GM12878 (cell line): ENCODE measurements at regions not wholly inside any gene's neighbourhood (a gene's known extent, or its start where the extent isn't known, plus 50 kb on each side); places are given as distances from the start of the nearest gene placed in this dataset.

Experiments used
- ATAC-seq: fragments of 200-7000 bp; cut with Tn5 transposase; 3 replicates; pipeline ENCODE4 v1.9.1; 2020; ENCODE audit warnings: mild to moderate bottlenecking, moderate library complexity
- BruUV-seq: library from RNA; stranded (reverse); fragments of 400-500 nt; replicated peaks from 2 replicates; lab custom pipeline; 2021; lab: Mats Ljungman, UMichigan
- CTCF ChIA-PET: fragments of 300-600 bp; sonication (Branson Sonifier 250); formaldehyde crosslinking; extraction: SDS; loops from one replicate; lab custom pipeline; 2021; ENCODE audit warnings: inconsistent platforms; lab: Yijun Ruan, JAX
- POLR2A ChIA-PET: fragments of 350-600 bp; formaldehyde crosslinking; extraction: SDS; loops from one replicate; lab custom pipeline; 2021; ENCODE audit warnings: inconsistent platforms; lab: Charles Lee
- RAD21 ChIA-PET: fragments of 300-600 bp; sonication (Branson Sonifier 250); formaldehyde crosslinking; loops from one replicate; lab custom pipeline; 2023; ENCODE audit warnings: antibody characterized with exemption; ENCODE audit not compliant: unreplicated experiment; lab: Charles Lee
- SMC1A ChIA-PET: fragments of 300-600 bp; sonication (Branson Sonifier 250); formaldehyde crosslinking; loops from one replicate; lab custom pipeline; 2023; ENCODE audit not compliant: unreplicated experiment, uncharacterized antibody; lab: Charles Lee
- DNase-seq: peaks from one replicate; pipeline ENCODE4 v3.0.0-alpha.2; 2011; ENCODE audit warnings: low read depth, low spot score
- FAIRE-seq: peaks from 3 replicates; lab custom pipeline; 2011; peaks lifted over from hg19 to GRCh38; lab: Jason Lieb, UNC
- H2AFZ ChIP-seq: 2 replicates; pipeline ENCODE4 v1.6.0; 2011; ENCODE audit warnings: low read depth, low read length, control low read depth; ENCODE audit not compliant: control insufficient read depth
- H3K27ac ChIP-seq: 2 replicates; pipeline ENCODE4 v1.5.1; 2011; ENCODE audit warnings: control low read depth; ENCODE audit not compliant: control insufficient read depth, insufficient read depth
- H3K27me3 ChIP-seq, 2 experiments: replicated peaks in 1 of 2; 2 replicates each; pipeline versions ENCODE4 v1.6.0 to v1.6.1; 2011; ENCODE audit warnings: low read length in 1 of 2; ENCODE audit not compliant: control insufficient read depth in 2 of 2, insufficient read depth in 2 of 2
- H3K36me3 ChIP-seq, 2 experiments: 2 replicates each; pipeline ENCODE4 v1.5.1; 2011; ENCODE audit warnings: low read length in 1 of 2; ENCODE audit not compliant: control insufficient read depth in 2 of 2, insufficient read depth in 2 of 2
- H3K4me1 ChIP-seq: 2 replicates; pipeline ENCODE4 v1.6.1; 2011; ENCODE audit warnings: mild to moderate bottlenecking, low read length, moderate library complexity, mixed read lengths; ENCODE audit not compliant: control insufficient read depth, insufficient read depth
- H3K4me2 ChIP-seq: 2 replicates; pipeline ENCODE4 v1.6.0; 2011; ENCODE audit warnings: control low read depth; ENCODE audit not compliant: control insufficient read depth, insufficient read depth
- H3K4me3 ChIP-seq: fragments of 200-600 bp; sonication (generic); 2 replicates; pipeline ENCODE4 v1.5.1; 2016
- H3K79me2 ChIP-seq: 2 replicates; pipeline ENCODE4 v1.6.0; 2011; ENCODE audit warnings: low read length; ENCODE audit not compliant: control insufficient read depth, insufficient read depth
- H3K9ac ChIP-seq: 2 replicates; pipeline ENCODE4 v1.8.0; 2011; ENCODE audit warnings: low read length, control low read depth, mixed read lengths; ENCODE audit not compliant: control insufficient read depth, insufficient read depth
- H3K9me3 ChIP-seq: replicated peaks from 3 replicates; pipeline ENCODE4 v1.5.1; 2011; ENCODE audit warnings: mild to moderate bottlenecking, low read length; ENCODE audit not compliant: control insufficient read depth, insufficient read depth
- H4K20me1 ChIP-seq: 2 replicates; pipeline ENCODE4 v1.6.0; 2011; ENCODE audit not compliant: control insufficient read depth, insufficient read depth
- BHLHE40 ChIP-seq, 2 experiments: fragments of 450-650 bp in 1 of 2; IDR thresholded peaks; 2 replicates each; pipeline ENCODE4 v1.6.1; 2011 to 2017; ENCODE audit warnings: low read depth in 2 of 2, borderline replicate concordance in 1 of 2, improper control_type of control experiment in 1 of 2, low read length in 1 of 2, mild to moderate bottlenecking in 1 of 2
- CHD4 ChIP-seq: fragments of 200-600 bp; sonication (generic); IDR thresholded peaks from 2 replicates; pipeline ENCODE4 v1.6.1; 2016; ENCODE audit warnings: mild to moderate bottlenecking
- IRF3 ChIP-seq: fragments of 450-650 bp; IDR thresholded peaks from 2 replicates; pipeline ENCODE4 v1.6.1; 2014; ENCODE audit warnings: mild to moderate bottlenecking
- JUNB ChIP-seq: IDR thresholded peaks from 2 replicates; pipeline ENCODE4 v1.6.1; 2016; ENCODE audit warnings: antibody characterized with exemption, mild to moderate bottlenecking
- KDM1A ChIP-seq: fragments of 200-600 bp; sonication (generic); IDR thresholded peaks from 2 replicates; pipeline ENCODE4 v1.6.1; 2016; ENCODE audit warnings: borderline replicate concordance
- LARP7 ChIP-seq: fragments of 450-650 bp; IDR thresholded peaks from 2 replicates; pipeline ENCODE4 v1.6.1; 2017; ENCODE audit warnings: mild to moderate bottlenecking
- MTA2 ChIP-seq: fragments of 450-650 bp; IDR thresholded peaks from 2 replicates; pipeline ENCODE4 v1.6.1; 2016; ENCODE audit warnings: low read depth, mild to moderate bottlenecking, moderate library complexity
- MYC ChIP-seq: IDR thresholded peaks from 2 replicates; pipeline ENCODE4 v1.6.1; 2011; ENCODE audit warnings: mild to moderate bottlenecking, low read length, moderate library complexity, inconsistent platforms; ENCODE audit not compliant: insufficient read depth, insufficient replicate concordance, insufficient read length, severe bottlenecking
- NR2F1 ChIP-seq: fragments of 450-650 bp; conservative IDR thresholded peaks from 2 replicates; pipeline ENCODE4 v1.6.1; 2017; ENCODE audit warnings: mild to moderate bottlenecking
- PBX3 ChIP-seq: IDR thresholded peaks from 2 replicates; pipeline ENCODE4 v1.6.1; 2011; ENCODE audit warnings: mild to moderate bottlenecking, low read depth, low read length, moderate library complexity; ENCODE audit not compliant: insufficient replicate concordance
- POLR2A ChIP-seq: IDR thresholded peaks from 2 replicates; pipeline ENCODE4 v1.6.1; 2011; ENCODE audit warnings: low read depth, mild to moderate bottlenecking, low read length
- POLR2AphosphoS2 ChIP-seq: IDR thresholded peaks from 2 replicates; pipeline ENCODE4 v1.6.1; 2011; ENCODE audit warnings: low read depth, mild to moderate bottlenecking, low read length, improper control_type of control experiment, moderate library complexity
- RELA ChIP-seq: fragments of 450-650 bp; IDR thresholded peaks from 2 replicates; pipeline ENCODE4 v1.8.0; 2014; ENCODE audit warnings: borderline replicate concordance; ENCODE audit not compliant: partially characterized antibody
- RUNX3 ChIP-seq: IDR thresholded peaks from 2 replicates; pipeline ENCODE4 v1.6.1; 2012; ENCODE audit warnings: low read length, inconsistent platforms
- SMC3 ChIP-seq: IDR thresholded peaks from 2 replicates; pipeline ENCODE4 v1.6.1; 2011; ENCODE audit warnings: low read length, improper control_type of control experiment, borderline replicate concordance
- ZNF687 ChIP-seq: fragments of 450-650 bp; IDR thresholded peaks from 2 replicates; pipeline ENCODE4 v1.6.1; 2017; ENCODE audit warnings: mild to moderate bottlenecking, moderate library complexity
- WGBS: methylation state at CpG from one replicate; pipeline ENCODE4 v1.1.6; 2016; ENCODE audit warnings: low lambda C conversion rate; ENCODE audit not compliant: insufficient replicate concordance, insufficient coverage; ENCODE audit errors: missing lambda C conversion rate; 5-methylcytosine and 5-hydroxymethylcytosine counted together
- in situ Hi-C: fragments of 300-500 bp; cut with MboI; formaldehyde crosslinking; loops from 9 replicates; pipeline ENCODE4 v1.14.3; 2018; ENCODE audit warnings: mixed read lengths
- intact Hi-C: fragments of 100-400 bp; cut with micrococcal nuclease; formaldehyde crosslinking; loops from one replicate; pipeline ENCODE4 v1.14.2; 2022; ENCODE audit not compliant: unreplicated experiment

GRCh38 chr10:128973221-128973620 lies 493.8 kb upstream of the MGMT start (continued):
- no peak for TF ChIP-seq ZNF687
- no peak for TF ChIP-seq NR2F1

- no peak overlapping the region for H3K4me3 ChIP-seq
- SMC1A ChIA-PET, result no interaction called here
- CTCF ChIA-PET, result no interaction called here
- intact Hi-C loops, result no loop called here
- no peak overlapping the region for H2AFZ ChIP-seq
- in situ Hi-C loops, result no loop called here
- no peaks in the 10 kb centered on the region for H4K20me1 ChIP-seq
- H3K4me2 ChIP-seq, result no peak overlapping the region
- RAD21 ChIA-PET, result no interaction called here
- no peak overlapping the region for H3K9ac ChIP-seq
- no peaks in the 10 kb centered on the region for H3K36me3 ChIP-seq
- no peak overlapping the region for H3K27ac ChIP-seq
- no TSS peak for BruUV-seq
- DNase-seq (no peak), ATAC-seq (no peak), FAIRE-seq (no peak)
- no peaks in the 10 kb centered on the region for H3K79me2 ChIP-seq
- no peaks in the 10 kb centered on the region for H3K9me3 ChIP-seq
- no peaks in the 10 kb centered on the region for H3K27me3 ChIP-seq
- H3K4me1 ChIP-seq, result no peaks in the 10 kb centered on the region
- POLR2A ChIA-PET, result no interaction called here
- WGBS, result 13% methylated on average over 8 of the region's 8 CpGs
- TF ChIP-seq PBX3 (no peak), RUNX3 (no peak), SMC3 (no peak), BHLHE40 (IDR thresholded peaks at IDR 0.05; ENCODE audit: borderline replicate concordance in 1 of 2, low read depth in 2 of 2, low read length in 1 of 2) (no peak), CHD4 (no peak), POLR2A (no peak), LARP7 (no peak), MYC (no peak), KDM1A (no peak), POLR2AphosphoS2 (no peak), MTA2 (no peak), RELA (no peak), JUNB (no peak), IRF3 (no peak)
Measured at GRCh38 chr10:128976856-128977255, 490.2 kb upstream of the MGMT start.
